Ovary (tissue), 7 donors: ENCODE measurements at regions not wholly inside any gene's neighbourhood (a gene's known extent, or its start where the extent isn't known, plus 50 kb on each side); places are given as distances from the start of the nearest gene placed in this dataset.

Experiments used
- DNase-seq, 5 donors: peaks; one replicate each; pipeline ENCODE4 v3.0.0-alpha.2; 2019 to 2020
- H3K27ac ChIP-seq, 2 donors: fragments of 200-600 bp; one replicate each; pipeline versions ENCODE4 v1.5.1 to v1.8.0; 2019 to 2022
- H3K27me3 ChIP-seq: fragments of 200-600 bp; one replicate; pipeline ENCODE4 v1.8.0; 2022
- H3K36me3 ChIP-seq: fragments of 200-600 bp; sonication (generic); one replicate; pipeline ENCODE4 v1.5.1; 2019
- H3K4me1 ChIP-seq: one replicate; pipeline ENCODE4 v1.8.1; 2013; ENCODE audit warnings: mild to moderate bottlenecking, moderate library complexity; ENCODE audit not compliant: insufficient read depth
- H3K4me3 ChIP-seq: fragments of 200-600 bp; sonication (generic); one replicate; pipeline ENCODE4 v1.5.1; 2017
- H3K9me3 ChIP-seq, 2 donors: fragments of 200-600 bp in 1 of 2; sonication (generic) in 1 of 2; one replicate each; pipeline versions ENCODE4 v1.5.1 to v1.8.1; 2013 to 2019; ENCODE audit warnings: mild to moderate bottlenecking in 1 of 2, moderate library complexity in 1 of 2
- CTCF ChIP-seq, 3 donors: fragments of 450-650 bp in 2 of 3; fragments of 200-600 bp in 1 of 3; IDR thresholded peaks; one replicate each; pipeline versions ENCODE4 v1.5.1 to v1.8.0; 2016 to 2022; ENCODE audit warnings: antibody characterized with exemption in 3 of 3, mild to moderate bottlenecking in 1 of 3
- EP300 ChIP-seq: sonication (generic); formaldehyde crosslinking; IDR thresholded peaks from one replicate; pipeline ENCODE4 v1.6.1; 2017; ENCODE audit warnings: antibody characterized with exemption
- POLR2A ChIP-seq: fragments of 450-650 bp; IDR thresholded peaks from one replicate; pipeline ENCODE4 v1.6.1; 2017; ENCODE audit warnings: antibody characterized with exemption, mild to moderate bottlenecking, moderate library complexity
- WGBS, 3 donors: extraction: QIAGEN DNeasy Blood & Tissue Kit in 1 of 3; methylation state at CpG; one replicate each; pipeline versions ENCODE4 v1.1.5 to v1.1.7; 2013 to 2017; 5-methylcytosine and 5-hydroxymethylcytosine counted together
- intact Hi-C, 4 donors: fragments of 100-400 bp; cut with DNase I; formaldehyde crosslinking; loops; one replicate each; pipeline versions ENCODE4 v1.11.0 to v1.15.1; 2022 to 2023
- donor health status: DM: no; HTN: no; CAD: no; lungs with moderate emphysema.
- donor health status: DM: no; HTN: no; CAD: no.
- donor health status: Bipolar disorder and iron deficiency.
- donor health status: DM: no; HTN: no; CAD: no.
- donor health status: DM: yes; HTN: yes; CAD: no.

- TF ChIP-seq EP300: no peak
- no peak for TF ChIP-seq CTCF (IDR thresholded peaks at IDR 0.05)
- no peak for TF ChIP-seq POLR2A
- no peaks in the 10 kb centered on the region for H3K9me3 ChIP-seq
- 87 to 94% (median 91%) methylated on average over 6 of the region's 6 CpGs for WGBS, 3 donors
- H3K36me3 ChIP-seq: no peaks in the 10 kb centered on the region
- H3K27me3 ChIP-seq: no peaks in the 10 kb centered on the region
- DNase-seq: no peak
- H3K4me3 ChIP-seq: no peak overlapping the region
- intact Hi-C loops: no loop called here
- H3K4me1 ChIP-seq: no peaks in the 10 kb centered on the region
- H3K27ac ChIP-seq: no peak overlapping the region
These were observed 678.6 kb upstream of the CITED2 start for GRCh38 chr6:140052736-140053729.

GRCh38 chr6:140051521-140052512, 677.4 kb upstream of the CITED2 start:
- no peak for DNase-seq

GRCh38 chr6:140050101-140050995, 675.9 kb upstream of the CITED2 start:
- Histone ChIP-seq H3K36me3 (no peaks in the 10 kb centered on the region), H3K27ac (no peak overlapping the region), H3K27me3 (no peaks in the 10 kb centered on the region), H3K9me3 (no peaks in the 10 kb centered on the region), H3K4me3 (no peak overlapping the region), H3K4me1 (no peaks in the 10 kb centered on the region)
- WGBS, 3 donors: 94 to 95% (median 95%) methylated on average over 15 of the region's 15 CpGs
- no peak for DNase-seq
- TF ChIP-seq CTCF (IDR thresholded peaks at IDR 0.05) (no peak), POLR2A (no peak), EP300 (no peak)
- intact Hi-C loops: no loop called here

More at GRCh38 chr6:140051521-140052512, 677.4 kb upstream of the CITED2 start:
- H3K27ac ChIP-seq: no peak overlapping the region
- H3K4me1 ChIP-seq: no peaks in the 10 kb centered on the region
- H3K27me3 ChIP-seq: no peaks in the 10 kb centered on the region
- WGBS, 3 donors: 66 to 76% (median 69%) methylated on average over 7 of the region's 7 CpGs
- H3K4me3 ChIP-seq: no peak overlapping the region
- TF ChIP-seq CTCF (IDR thresholded peaks at IDR 0.05) (no peak), EP300 (no peak), POLR2A (no peak)
- no peaks in the 10 kb centered on the region for H3K9me3 ChIP-seq
- intact Hi-C loops: no loop called here
- H3K36me3 ChIP-seq: no peaks in the 10 kb centered on the region
